Nucleus accumbens (tissue), 56 donors: ENCODE measurements at regions not wholly inside any gene's neighbourhood (a gene's known extent, or its start where the extent isn't known, plus 50 kb on each side); places are given as distances from the start of the nearest gene placed in this dataset.
"Not testable (repeated sequence)": the region's sequence is repeated elsewhere in the genome, so short reads cannot be mapped to it uniquely, and the experiment has no call there.

Experiments
- DNase-seq, 56 donors: peaks; one replicate each; lab custom pipeline; 2025; lab: John Stamatoyannopoulos, UW

- no peak for DNase-seq
These were observed 395.0 kb downstream of the ZWINT start for GRCh38 chr10:55966101-55966500.

- no peak for DNase-seq
These were observed 417.7 kb downstream of the ZWINT start for GRCh38 chr10:55943403-55943802.

- DNase-seq, result no peak
These were observed 431.8 kb downstream of the ZWINT start for GRCh38 chr10:55929291-55929690.

- not testable (repeated sequence) for DNase-seq
These were observed 461.4 kb downstream of the ZWINT start for GRCh38 chr10:55899472-55900147.

- no peak for DNase-seq
These were observed 463.6 kb downstream of the ZWINT start for GRCh38 chr10:55897490-55897921.

GRCh38 chr10:55892276-55892675, 468.8 kb downstream of the ZWINT start:
- no peak for DNase-seq

- no peak for DNase-seq
These were observed 479.5 kb downstream of the ZWINT start for GRCh38 chr10:55881588-55881987.

GRCh38 chr10:55873485-55873884, 487.6 kb downstream of the ZWINT start:
- DNase-seq, result no peak

- DNase-seq, result no peak
These were observed 490.9 kb downstream of the ZWINT start for GRCh38 chr10:55870186-55870585.

GRCh38 chr10:55867848-55868247, 493.2 kb downstream of the ZWINT start:
- DNase-seq, result no peak

- DNase-seq, result no peak
These were observed 502.3 kb downstream of the ZWINT start for GRCh38 chr10:55858730-55859129.

GRCh38 chr10:55852900-55853299, 508.2 kb downstream of the ZWINT start:
- no peak for DNase-seq

- DNase-seq, result no peak
These were observed 523.8 kb downstream of the ZWINT start for GRCh38 chr10:55837273-55837672.

- no peak for DNase-seq
These were observed 539.0 kb downstream of the ZWINT start for GRCh38 chr10:55822096-55822495.

GRCh38 chr10:55820478-55820877, 540.6 kb downstream of the ZWINT start:
- DNase-seq, result no peak

GRCh38 chr10:55820071-55820470, 541.0 kb downstream of the ZWINT start:
- no peak for DNase-seq

GRCh38 chr10:55813451-55814170, 547.4 kb downstream of the ZWINT start:
- DNase-seq, result no peak

- DNase-seq, result no peak
These were observed 558.0 kb downstream of the ZWINT start for GRCh38 chr10:55803055-55803454.

- no peak for DNase-seq
These were observed 559.8 kb downstream of the ZWINT start for GRCh38 chr10:55801353-55801661.

GRCh38 chr10:55800602-55801352, 560.3 kb downstream of the ZWINT start:
- DNase-seq, result no peak

GRCh38 chr10:55793024-55793423, 568.0 kb downstream of the ZWINT start:
- no peak for DNase-seq

- not testable (repeated sequence) for DNase-seq
These were observed 570.8 kb downstream of the ZWINT start for GRCh38 chr10:55790276-55790675.
